ENCODE measurements at regions not wholly inside any gene's neighbourhood (a gene's known extent, or its start where the extent isn't known, plus 50 kb on each side); places are given as distances from the start of the nearest gene placed in this dataset.

DNA sequence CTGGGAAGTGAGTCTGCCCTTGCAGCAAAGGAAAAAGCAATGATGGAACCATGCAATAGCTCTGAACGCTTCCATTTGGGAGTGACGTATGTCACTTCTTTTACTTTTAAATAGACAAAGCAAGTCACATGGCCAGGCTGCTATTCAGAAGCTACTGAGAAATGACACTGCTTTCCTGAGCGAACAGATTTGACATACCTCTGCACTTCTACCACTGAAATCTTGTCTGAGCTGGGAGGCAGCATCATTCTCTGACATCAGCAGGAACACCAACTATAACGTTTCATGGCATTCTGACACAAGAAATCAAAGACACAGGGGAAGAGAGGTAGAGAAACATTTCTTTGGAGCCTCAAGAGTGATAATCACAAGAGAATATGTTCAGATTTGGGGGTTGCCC, 271.1 kb downstream of the SNX13 start:
- no peaks in the 10 kb centered on the region for H3K27me3 ChIP-seq
- TF ChIP-seq, protein P1, sequence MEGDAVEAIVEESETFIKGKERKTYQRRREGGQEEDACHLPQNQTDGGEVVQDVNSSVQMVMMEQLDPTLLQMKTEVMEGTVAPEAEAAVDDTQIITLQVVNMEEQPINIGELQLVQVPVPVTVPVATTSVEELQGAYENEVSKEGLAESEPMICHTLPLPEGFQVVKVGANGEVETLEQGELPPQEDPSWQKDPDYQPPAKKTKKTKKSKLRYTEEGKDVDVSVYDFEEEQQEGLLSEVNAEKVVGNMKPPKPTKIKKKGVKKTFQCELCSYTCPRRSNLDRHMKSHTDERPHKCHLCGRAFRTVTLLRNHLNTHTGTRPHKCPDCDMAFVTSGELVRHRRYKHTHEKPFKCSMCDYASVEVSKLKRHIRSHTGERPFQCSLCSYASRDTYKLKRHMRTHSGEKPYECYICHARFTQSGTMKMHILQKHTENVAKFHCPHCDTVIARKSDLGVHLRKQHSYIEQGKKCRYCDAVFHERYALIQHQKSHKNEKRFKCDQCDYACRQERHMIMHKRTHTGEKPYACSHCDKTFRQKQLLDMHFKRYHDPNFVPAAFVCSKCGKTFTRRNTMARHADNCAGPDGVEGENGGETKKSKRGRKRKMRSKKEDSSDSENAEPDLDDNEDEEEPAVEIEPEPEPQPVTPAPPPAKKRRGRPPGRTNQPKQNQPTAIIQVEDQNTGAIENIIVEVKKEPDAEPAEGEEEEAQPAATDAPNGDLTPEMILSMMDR (IDR thresholded peaks at IDR 0.05) = no peak
- no peak for TF ChIP-seq POLR2A (IDR thresholded peaks at IDR 0.05)
- no peak overlapping the region for H3K4me3 ChIP-seq
- no peak for ATAC-seq
- no peaks in the 10 kb centered on the region for H3K9me3 ChIP-seq
- no peaks in the 10 kb centered on the region for H3K36me3 ChIP-seq (replicated peaks in 1 of 2; ENCODE audit: insufficient read depth in 1 of 2, low read depth in 2 of 2)
- no peaks in the 10 kb centered on the region for H3K4me1 ChIP-seq
- 70 to 71% methylated on average over 4 of the region's 4 CpGs for WGBS, 2 donors
- intact Hi-C loops (cut with DNase I) = no loop called here
- DNase-seq = no peak
- H3K27ac ChIP-seq = no peak overlapping the region

DNA sequence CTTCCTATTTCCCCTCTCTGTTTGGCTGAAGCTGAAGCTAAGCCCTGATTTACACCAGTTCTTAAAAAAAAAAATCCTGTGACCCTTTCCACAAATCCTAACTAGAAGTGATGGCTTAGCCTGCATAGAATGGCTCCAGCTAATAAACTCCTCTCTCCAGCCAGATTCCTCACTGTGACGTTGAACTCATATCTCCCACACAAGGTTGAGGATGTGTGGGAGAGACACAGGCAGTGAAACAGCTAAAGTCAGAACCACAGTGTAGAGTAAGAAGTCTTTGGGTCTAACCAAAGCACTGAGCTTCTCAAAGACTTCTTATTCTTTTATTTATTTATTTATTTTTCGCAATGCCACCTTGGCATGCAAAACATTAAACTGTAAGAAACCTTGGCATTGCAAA, 268.3 kb downstream of the SNX13 start:
- DNase-seq (no peak), ATAC-seq (no peak)
- TF ChIP-seq, protein P1 (IDR thresholded peaks at IDR 0.05) = no peak
- no peak for TF ChIP-seq POLR2A (IDR thresholded peaks at IDR 0.05)
- Histone ChIP-seq H3K36me3 (replicated peaks in 1 of 2; ENCODE audit: insufficient read depth in 1 of 2, low read depth in 2 of 2) (no peaks in the 10 kb centered on the region), H3K4me1 (no peaks in the 10 kb centered on the region), H3K9me3 (no peaks in the 10 kb centered on the region), H3K4me3 (no peak overlapping the region), H3K27ac (no peak overlapping the region), H3K27me3 (no peaks in the 10 kb centered on the region)
- 51 to 75% methylated on average over 2 of the region's 2 CpGs for WGBS, 2 donors
- intact Hi-C loops (cut with DNase I) = no loop called here

DNA sequence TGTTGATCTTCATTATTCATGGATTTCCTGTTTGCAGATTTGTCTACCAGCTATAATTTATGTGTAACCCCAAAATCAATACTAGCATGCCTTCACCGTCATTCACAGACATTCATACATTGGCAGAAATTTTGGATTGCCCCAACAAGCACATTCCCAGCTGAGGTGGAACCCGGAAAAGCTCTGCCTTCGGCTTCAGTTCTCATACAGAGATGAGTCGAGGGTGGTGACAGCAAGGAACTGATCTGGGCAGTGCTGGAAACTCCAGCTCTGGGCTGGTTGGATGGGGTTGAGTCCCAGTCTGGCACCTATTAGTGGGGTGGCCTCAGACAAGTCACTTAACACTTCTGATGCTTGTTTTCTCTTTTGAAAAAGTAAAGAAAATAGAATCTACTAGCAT, 267.5 kb downstream of the SNX13 start:
- H3K4me1 ChIP-seq = no peaks in the 10 kb centered on the region
- no peaks in the 10 kb centered on the region for H3K9me3 ChIP-seq
- ATAC-seq (no peak), DNase-seq (no peak)
- no peaks in the 10 kb centered on the region for H3K36me3 ChIP-seq (replicated peaks in 1 of 2; ENCODE audit: insufficient read depth in 1 of 2, low read depth in 2 of 2)
- intact Hi-C loops (cut with DNase I) = no loop called here
- H3K4me3 ChIP-seq = no peak overlapping the region
- TF ChIP-seq, protein P1 (IDR thresholded peaks at IDR 0.05) = no peak
- TF ChIP-seq POLR2A (IDR thresholded peaks at IDR 0.05) = no peak
- H3K27ac ChIP-seq = peak overlapping the region in 1 of 4 donors; percentile 37
- H3K27me3 ChIP-seq = no peaks in the 10 kb centered on the region
- 44 to 56% methylated on average over 4 of the region's 4 CpGs for WGBS, 2 donors

DNA sequence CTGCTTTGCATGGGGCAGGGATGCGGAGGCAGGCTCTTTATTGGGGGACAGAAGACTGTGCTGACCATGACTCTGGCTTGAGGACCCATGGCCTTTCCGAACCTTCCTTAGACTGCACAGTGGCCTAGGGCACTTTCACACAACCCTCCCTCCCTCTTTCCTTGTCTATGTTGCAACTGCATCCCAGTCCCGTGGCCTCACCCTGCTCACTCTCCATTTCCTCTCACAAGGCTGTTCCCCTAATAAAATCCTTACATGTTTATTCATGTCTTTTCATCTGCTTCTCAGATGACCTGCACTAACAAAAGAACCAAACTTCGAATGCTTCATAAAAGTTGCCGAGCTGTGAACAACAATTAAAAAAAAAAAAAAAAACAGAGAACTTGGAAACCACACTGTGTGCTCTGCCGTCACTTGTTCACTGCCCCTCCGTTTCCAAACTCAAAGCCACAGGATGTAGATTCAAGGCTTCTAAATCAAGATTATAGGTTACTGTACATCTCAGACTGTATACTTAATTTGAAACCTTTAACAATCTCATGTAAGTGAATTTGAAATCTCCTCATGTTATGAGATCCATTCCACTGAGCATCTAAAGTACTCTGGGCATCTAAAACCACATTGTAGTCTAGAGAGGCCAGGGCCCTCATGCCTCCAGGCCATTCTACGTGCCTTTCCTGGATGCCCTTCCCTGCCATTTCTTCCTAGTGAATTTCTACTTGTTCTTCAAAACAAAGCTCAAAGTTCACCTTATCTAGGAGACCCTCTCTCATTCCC, 265.9 kb downstream of the SNX13 start:
- Histone ChIP-seq H3K27ac (no peak overlapping the region), H3K27me3 (no peaks in the 10 kb centered on the region), H3K4me1 (no peaks in the 10 kb centered on the region), H3K9me3 (no peaks in the 10 kb centered on the region), H3K4me3 (no peak overlapping the region), H3K36me3 (replicated peaks in 1 of 2; ENCODE audit: insufficient read depth in 1 of 2, low read depth in 2 of 2) (no peaks in the 10 kb centered on the region)
- TF ChIP-seq, protein P1 (IDR thresholded peaks at IDR 0.05) = no peak
- no peak for TF ChIP-seq POLR2A (IDR thresholded peaks at IDR 0.05)
- 73 to 84% methylated on average over 8 of the region's 8 CpGs for WGBS, 2 donors
- intact Hi-C loops (cut with DNase I) = no loop called here
- DNase-seq = no peak
- no peak for ATAC-seq
